RPMI8226 (cell line): ENCODE measurements at regions not wholly inside any gene's neighbourhood (a gene's known extent, or its start where the extent isn't known, plus 50 kb on each side); places are given as distances from the start of the nearest gene placed in this dataset.
A peak's percentile ranks its signal among the peaks of the same experiment; 100 is the strongest.
"Not testable (repeated sequence)": the region's sequence is repeated elsewhere in the genome, so short reads cannot be mapped to it uniquely, and the experiment has no call there.

Experiments used
- DNase-seq: peaks from one replicate; pipeline ENCODE4 v3.0.0-alpha.2; 2015

DNA sequence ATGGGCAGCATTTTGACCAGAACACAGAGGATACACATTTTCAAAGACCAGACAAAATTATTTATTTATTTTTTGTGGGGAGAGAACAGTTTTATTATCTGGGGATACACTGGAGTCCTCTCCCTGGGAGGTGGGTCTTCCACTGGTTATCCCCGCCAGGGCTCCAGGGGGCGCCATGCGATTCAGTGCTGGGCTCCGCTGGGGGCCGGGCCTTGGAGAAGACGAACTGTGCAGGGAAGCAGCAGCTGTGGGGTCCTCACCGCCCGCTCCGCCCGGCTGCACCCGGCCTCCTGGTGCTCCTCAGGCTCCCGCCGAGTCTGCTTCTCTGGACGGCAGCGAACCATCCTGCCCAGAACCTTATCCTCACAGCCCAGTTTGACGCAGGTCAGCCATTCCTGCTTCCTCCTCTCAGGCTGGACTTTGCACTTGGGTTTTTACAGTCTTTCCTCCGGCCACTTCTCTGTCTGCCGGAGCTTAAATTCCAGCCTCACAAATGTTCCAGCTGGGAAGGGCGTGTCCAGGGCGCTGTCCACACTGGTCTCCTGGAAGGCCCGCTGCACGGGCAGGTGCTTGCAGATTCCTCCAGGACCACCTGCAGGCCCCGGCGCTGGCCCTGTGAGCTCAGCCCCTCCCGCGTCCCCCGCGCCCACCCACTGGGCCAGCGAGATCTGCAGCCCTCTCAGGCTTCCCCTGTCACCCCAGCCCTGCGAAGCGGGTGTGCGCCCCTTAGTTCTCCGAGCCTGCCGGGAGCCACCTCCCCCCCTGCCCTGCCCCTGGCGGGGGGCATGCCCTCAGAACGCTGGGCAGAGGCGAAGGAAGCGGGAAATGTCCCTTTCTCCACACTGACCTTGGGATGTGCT lies 1830.0 kb upstream of the DEFB115 start:
- no peak for DNase-seq

DNA sequence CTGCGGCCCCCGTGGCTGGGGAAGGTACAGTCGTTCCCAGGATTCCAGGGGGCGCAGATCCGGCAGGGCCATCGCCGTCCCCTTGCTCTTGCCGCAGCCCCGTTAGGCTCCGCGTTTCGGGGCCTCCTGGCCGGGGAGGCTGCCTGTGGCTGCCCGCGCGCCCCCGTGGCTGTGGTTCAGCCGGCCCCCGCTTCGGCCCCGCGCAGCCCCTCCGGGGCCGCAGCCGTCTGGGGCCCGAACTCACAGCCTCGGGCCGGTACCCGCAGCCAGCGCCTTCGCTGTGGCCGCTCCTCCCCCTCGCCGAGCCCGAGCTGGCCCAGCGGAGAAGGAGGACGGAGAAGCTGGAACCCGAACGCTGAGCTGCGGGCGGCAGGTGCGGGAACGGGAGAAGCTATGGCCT lies 1826.9 kb upstream of the DEFB115 start:
- no peak for DNase-seq

DNA sequence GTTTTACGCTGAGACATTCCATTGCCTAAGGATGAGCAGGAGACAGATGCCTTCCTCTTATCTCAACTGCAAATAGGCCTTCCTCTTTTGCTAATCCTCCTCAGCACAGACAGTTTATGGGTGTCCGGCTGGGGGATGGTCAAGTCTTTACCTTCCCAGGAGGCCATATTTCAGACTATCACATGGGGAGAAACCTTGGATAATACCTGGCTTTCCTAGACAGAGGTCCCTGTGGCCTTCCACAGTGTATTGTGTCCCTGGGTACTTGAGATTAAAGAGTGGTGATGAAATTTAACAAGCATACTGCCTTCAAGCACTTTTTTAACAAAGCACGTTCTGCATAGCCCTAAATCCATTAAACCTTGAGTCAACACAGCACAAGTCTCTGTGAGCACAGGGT lies 1816.7 kb upstream of the DEFB115 start:
- DNase-seq = not testable (repeated sequence)

DNA sequence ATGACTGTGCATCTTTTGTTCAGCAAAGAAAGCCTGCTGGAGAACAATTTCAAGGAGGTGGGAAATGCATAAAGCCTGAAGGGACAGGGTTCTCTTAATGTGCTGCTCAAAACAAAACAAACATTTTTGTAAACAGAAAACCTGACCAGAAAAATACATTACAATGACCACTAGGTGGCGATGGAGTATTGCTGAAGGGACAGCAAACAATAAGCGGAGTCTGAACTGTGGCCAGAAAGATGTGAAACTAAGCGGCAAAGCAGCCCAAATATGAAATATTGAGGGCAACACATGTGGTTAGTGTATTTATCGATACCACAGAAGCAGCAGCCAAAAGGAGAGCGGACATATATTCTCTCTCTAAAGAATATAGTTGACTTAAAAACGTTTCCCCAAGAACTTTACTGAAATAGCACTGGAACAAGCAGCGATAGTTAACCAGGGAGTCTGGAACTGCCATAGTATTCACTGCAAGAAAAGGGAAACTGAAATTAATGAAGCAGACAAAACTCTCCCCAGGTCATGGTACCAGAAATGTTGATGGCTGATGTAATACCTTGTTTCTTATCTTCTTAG lies 1814.2 kb upstream of the DEFB115 start:
- DNase-seq = peak; percentile 73

DNA sequence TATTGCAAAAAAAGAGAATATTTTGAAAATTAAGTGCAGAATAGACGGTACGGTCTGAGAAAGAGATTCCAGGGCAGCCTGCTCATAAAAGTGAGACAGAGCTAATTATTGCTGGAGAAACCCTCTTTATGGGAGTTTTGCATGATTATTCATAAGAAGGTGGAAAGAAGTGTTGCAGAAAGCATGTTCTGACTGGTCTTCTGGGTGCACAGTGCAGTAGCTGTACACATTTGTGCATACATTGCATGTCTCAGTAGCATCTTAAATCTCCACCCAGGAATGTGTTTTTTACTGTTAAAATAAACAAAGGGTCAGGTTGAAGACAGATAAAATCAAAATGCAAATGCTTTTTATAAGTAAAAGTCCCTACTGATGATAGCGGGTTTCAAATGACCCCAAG lies 1813.6 kb upstream of the DEFB115 start:
- no peak for DNase-seq

DNA sequence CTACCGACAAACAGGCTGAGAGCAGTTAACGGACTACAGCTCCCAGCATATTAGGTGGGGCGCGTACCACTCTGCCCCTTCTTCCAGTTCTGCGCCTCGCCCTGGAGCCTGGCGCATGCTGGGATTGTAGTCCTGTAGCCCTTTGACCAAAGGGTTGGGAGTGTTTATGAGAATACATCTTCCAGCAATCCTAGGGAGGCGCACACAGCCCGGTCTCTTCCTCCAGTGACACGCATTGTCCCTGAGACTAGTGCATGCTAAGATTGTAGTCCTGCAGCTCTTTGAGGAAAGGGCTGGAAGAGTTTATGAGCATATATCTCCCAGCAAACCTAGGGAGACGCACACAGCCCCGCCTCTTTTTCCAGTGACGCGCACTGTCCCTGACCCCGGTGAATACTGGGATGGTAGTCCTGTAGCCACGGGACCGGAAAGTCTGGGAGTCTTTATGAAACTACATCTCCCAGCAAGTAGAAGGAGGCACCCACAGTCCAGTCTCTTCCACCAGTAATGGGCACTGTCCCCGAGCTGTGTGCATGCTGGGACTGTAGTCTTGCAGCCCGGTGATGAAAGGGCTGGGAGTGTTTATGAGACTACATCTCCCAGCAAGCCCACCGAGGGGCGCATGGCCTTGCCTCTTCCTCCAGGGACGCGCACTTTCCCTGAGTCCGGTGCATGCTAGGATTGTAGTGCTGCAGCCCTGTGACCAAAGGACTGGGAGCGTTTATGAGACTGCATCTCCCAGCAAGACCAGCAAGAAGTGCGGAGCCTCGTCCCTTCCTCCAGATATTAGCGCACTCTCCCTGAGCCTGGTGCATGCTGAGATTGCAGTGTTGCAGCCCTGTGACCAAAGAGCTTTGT lies 1812.2 kb upstream of the DEFB115 start:
- DNase-seq = peak; percentile 90

DNA sequence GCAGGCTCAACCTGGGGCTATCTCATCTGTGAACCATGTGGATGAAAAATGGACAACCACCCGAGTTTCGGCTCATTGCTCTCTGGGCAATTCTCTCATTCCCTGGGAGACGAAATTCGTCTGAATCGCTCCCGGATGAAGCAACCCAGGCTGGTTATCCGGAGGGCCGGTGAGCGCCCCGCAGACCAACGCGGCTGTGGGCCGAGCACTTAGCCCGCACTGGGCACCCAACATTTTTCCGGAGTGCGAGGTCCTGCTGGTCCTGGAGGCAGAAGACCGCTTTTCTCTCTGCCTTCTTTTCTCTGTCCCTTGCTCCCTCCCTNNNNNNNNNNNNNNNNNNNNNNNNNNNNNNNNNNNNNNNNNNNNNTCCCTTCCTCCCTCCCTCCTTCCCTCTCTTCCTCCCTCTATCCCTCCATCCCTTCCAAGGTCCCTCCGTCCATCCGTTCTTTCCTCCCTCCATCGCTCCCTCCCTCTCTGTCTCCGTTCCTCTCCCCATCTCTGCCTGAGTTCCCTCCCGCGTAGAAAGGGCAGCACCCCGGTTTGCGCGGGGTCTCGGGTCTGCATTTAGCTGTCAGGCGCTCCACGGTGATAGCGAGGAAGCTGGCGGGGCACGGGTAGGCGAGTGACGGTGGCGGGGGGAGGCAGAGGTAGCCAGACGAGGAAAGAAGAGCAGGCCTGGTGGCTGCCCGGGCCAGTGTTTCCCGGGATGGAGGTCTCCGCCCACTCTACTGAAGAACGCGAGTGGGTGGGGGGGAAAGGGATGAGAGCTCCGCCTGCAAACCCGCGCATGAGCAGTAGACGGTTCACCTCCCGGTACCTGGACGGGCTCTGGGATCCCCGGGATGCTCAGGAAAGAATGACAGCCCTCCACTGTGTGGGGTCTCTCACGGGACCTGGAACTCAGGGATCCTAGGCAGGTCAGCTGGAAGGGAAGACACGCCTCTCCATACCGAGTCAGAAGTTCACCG lies 1809.7 kb upstream of the DEFB115 start:
- not testable (repeated sequence) for DNase-seq

DNA sequence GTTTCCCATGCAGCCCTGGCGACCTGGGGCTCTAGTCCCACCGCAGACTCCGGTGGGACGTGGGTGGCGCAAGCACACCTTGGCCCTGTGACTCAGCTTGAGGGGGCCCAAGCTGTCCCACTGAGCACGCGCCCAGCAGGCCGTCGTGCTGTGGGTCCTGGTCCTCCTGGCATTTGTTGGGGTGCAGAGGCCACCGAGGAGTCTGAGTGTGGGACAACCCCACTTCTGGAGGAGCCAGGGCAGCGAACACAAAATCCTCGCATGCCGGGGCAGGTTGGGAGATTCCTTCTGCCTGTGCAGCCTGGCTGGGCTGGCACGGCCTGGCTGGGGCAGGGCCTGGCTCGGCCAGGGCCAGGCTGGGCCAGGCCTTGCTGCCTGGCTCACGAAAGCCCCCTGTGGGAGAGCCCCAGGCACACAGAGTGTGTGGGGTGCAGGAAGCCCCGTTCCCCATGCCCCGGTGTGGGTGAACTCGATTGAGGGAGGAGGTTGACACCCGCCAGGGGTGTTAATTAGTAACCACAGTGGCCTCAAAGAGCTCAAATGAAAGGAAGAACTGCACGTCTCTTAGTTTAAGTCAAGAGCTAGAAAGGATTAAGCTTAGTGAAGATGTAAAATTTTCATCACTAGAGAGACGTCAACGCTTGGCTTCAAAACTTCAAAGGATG lies 1808.5 kb upstream of the DEFB115 start:
- no peak for DNase-seq

DNA sequence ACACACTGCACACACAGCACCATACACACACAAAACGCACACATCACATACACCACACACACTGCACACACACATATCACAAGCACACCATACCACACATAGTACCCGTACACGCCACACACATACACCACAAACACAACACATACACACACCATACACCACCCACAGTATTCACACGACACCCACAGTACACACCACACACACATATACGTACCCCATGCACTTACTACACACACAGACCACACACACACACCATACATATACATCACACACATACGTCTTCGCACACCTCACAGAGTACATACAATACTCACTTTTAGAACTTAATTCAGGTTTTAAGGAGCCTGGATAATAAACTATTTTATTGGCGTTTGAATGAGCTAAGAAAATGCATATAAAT lies 1805.3 kb upstream of the DEFB115 start:
- DNase-seq = no peak

DNA sequence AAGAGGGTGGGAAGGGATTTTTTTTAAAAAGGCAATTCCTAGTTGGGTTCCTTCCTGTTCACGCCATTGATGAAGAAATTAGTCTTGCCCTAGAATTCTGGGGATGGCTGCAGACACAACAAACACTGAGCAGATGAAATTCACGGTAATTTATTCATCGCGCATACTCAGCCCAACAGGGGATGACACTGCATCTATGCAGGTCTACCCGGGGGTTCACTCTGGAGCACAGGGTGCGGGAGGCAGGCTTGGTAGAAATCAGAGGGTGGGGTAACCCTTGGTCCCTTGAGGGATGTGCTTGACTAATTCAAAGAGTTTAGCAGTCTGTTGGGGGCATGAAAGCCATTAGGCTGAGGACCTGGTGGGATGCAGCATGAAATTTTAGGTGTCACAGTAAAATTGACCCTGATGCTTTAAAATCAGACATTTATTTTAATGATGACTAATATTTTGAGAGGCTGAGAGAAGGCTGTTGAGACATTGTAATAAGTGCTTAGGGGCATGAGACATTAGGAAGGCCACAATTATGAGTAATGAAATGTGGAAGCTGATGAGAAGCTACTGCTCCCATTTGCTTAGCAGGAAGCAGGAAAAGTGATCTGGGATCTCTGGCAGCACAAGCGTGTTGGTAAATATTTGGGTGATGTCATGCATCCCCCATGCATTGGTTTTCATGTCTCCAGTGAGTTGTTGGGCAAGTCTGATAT lies 1800.3 kb upstream of the DEFB115 start:
- not testable (repeated sequence) for DNase-seq

DNA sequence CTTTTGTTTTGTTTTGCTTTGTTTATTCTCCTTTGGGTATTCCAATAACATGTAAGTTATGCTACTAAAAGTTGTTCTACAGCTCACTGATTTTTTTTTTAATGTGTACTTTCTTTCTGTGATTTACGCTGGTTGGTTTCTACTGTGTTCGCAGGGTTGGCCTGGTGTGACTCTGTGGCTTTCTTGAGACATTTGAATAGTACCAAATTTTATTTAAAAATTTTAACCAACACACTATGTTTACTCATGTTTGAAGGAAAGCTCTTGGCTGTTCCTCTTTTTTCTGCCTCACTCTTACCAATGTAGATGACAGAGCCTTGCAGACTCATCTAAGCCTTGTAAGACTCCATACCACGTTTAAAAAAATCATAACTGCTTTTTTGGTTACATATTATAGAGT lies 1784.9 kb upstream of the DEFB115 start:
- DNase-seq = no peak

DNA sequence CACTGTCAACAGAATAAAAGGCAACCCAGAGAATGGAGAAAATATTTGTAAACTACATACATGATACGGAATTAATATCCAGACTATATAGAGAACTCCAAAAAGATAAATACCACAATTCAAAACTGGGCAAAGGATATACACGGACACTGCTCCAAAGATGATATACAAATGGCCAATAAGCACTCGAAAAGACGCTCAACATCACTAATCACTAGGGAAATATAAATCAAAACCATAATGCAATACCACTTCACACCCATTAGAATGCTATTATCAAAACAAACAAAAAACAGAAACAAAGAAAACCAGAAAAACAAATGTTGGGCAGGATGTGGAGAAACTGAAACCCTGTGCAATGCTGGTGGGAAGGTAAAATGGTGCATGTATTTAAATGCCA lies 1764.6 kb upstream of the DEFB115 start:
- DNase-seq = not testable (repeated sequence)

DNA sequence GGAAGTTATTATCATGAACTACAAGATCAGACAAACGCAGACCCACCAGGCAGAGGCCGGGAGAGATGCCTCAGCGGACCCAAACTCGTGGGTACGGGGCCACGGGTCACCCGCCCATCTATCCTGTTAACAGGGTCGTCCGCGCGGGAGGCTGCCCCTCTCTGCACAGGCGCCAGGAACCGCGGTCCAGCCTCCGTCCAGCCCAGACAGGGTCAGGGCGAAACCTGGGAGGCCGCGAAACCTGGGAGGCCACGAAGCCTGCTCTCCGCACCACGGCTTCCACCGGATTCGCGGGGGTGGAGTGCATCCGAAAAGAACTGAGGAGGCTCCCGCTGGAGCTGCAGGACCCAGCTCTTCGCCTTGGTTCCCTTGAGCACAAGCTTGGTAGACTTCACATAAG lies 1760.7 kb upstream of the DEFB115 start:
- peak; percentile 32 for DNase-seq

DNA sequence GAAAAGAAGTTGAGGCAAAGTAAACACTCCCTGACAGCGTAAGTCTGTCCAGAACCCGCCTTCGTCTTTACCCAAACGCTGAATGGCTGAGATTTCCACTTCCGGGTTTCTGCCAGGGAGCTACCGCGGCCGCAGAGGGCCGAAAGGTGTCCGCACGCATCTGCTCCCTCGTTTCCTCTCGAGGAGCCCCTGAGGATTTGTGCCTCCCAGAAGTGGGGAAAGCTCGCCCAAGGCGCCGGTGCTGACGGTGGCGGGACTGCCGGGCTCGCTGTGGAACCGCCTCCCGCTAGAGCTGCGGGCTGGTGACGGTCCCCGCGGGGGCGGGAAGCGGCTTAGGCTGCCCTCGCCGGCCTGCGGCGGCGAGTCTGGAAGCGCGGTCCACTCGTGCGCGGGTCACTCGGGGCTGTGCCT lies 1760.2 kb upstream of the DEFB115 start:
- DNase-seq = peak; percentile 97

DNA sequence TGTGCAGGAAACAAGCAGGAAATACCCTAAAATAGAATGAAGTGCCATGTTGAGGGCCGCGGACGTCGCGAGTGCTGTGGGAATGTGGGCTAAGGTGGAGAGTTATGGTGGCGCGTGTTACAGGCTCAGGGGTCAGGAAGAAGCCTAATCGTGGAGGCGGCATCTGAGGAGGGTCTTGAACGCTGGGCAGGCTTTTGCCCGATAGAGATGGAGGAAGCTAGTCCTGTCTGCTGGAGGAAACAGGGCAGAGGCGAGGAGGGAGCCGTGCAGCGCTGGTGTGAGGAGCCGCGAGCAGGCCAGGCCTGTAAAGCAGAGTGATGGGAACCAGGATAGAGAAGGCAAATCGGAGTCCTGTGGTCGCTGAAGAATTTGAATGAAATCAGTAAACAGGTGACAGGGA lies 1759.8 kb upstream of the DEFB115 start:
- DNase-seq = peak; percentile 37

DNA sequence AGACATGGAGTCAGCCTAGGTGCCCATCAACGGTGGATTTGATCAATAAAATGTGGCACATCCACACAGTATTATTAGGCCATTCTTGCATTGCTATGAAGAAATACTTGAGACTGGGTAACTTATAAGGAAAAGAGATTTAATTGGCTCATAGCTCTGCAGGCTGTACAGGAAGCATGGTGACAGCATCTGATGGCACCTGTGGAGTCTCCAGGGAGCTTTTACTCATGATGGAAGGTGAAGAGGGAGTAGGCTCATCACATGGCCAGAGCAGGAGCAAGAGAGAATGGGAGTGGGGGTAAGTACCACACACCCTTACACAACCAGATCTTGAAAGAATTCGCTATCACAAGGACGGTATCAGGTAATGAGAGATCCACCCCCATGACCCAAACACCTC lies 1756.7 kb upstream of the DEFB115 start:
- not testable (repeated sequence) for DNase-seq

DNA sequence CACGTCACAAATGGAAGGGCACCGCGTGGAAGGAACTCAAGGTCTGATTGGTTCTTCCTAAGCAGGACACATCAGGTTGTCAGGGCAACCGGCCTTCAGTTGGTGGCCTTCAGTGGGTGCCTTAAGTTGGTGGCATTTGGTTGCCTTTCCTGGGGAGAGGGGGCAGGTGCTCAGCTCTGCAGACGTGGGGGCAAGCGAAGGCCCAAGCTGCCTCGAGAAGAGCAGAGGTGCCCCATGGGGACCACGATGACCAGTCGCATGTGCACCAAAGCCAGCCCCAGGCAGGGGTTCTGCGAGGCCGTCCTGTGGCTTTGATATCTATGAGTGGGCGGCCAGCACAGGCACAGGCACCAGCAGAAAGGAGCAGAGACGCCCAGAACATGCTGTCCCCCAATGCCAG lies 1742.8 kb upstream of the DEFB115 start:
- DNase-seq = not testable (repeated sequence)

DNA sequence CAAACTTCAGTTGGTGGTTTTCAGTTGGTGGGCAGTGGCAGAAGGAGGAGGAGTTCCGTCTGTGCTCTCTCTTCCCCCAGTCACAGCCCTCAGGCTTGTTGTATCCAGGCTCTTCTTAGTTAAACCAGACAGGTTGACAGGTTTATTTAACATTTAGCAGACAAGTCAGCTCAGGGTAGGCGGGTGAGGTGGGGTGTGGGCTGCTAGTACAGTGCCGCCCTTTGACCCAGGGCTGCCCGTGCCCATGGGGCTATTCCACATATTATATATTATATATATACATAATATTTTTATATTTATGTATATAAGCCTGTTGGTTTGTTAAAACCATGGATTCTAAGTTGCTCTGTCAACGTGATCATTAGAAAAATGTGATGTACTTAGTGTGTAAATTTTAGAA lies 1740.6 kb upstream of the DEFB115 start:
- DNase-seq = not testable (repeated sequence)

DNA sequence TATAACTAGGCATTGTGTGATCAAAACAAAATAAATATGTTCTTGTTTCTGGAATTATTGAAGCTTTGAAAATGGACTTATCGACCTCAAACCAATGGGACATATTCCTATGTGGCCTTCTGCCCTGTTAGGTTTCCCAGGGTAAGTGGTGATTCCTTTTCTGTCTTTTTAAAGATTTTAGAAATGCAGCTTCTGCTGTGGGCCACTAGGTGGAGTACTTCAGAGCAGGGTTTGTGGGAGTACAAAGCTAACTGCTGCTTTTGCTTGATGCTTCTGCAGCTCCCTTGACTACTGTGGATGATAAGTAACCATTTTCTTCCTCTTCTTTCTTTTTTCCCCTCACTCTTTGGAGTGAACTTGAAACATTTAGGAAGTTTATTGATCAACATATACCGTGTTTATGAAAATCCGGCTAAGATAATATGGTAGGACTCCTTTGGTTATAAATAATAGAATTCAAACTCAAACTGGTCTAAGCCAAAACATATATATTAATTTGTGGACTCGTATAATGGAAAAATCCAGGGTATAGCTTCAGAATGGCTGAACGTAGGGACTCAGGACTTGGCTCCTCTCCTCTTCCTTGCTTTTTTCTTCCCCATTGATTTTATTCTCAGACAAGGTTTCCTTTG lies 1737.7 kb upstream of the DEFB115 start:
- peak; percentile 22 for DNase-seq

DNA sequence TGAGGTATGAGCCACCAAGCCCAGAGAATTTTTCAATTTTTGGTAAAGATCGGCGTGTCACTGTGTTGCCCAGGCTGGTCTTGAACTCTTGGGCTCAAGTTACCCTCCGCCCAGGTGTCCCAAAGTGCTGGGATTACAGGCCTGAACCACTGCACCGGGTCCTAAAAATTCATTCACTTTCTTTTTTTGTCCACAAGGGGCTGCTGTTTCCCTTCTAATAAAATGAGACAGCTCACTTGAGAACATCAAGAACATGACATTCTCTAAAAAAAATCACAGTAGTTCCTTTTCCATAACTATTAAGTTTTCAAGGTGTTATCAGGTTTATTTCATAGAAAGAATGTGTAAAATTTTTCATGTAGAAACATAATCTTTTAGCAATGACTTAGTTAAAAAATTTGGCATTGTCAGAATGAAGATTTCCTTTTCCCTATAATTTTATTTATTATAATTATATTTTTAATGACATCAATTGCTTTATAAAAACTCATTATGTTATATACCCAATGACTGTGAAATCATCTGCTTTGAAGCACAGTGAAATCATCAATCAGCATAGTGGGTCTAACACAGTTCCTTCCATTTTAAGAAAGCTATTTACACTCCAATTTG lies 1723.8 kb upstream of the DEFB115 start:
- peak; percentile 40 for DNase-seq
